PFSK-1 (cell line): ENCODE measurements at regions not wholly inside any gene's neighbourhood (a gene's known extent, or its start where the extent isn't known, plus 50 kb on each side); places are given as distances from the start of the nearest gene placed in this dataset.

ENCODE experiments used
- FOXP2 ChIP-seq: optimal IDR thresholded peaks from 2 replicates; pipeline ENCODE3; 2011; ENCODE audit warnings: borderline replicate concordance, control low read depth, inconsistent platforms; ENCODE audit not compliant: insufficient read depth; ENCODE audit errors: extremely low read length, extremely low read depth
- POLR2AphosphoS5 ChIP-seq: IDR thresholded peaks from 2 replicates; pipeline ENCODE4 v1.6.1; 2012; ENCODE audit warnings: low read depth, mild to moderate bottlenecking, control low read depth, low read length, moderate library complexity
- REST ChIP-seq, 2 experiments: IDR thresholded peaks; 2 replicates each; pipeline versions ENCODE4 v1.6.1 to v1.8.0; 2011 to 2012; ENCODE audit warnings: low read depth in 2 of 2, low read length in 2 of 2, control low read depth in 1 of 2, inconsistent platforms in 1 of 2, mild to moderate bottlenecking in 1 of 2, moderate library complexity in 1 of 2; ENCODE audit not compliant: insufficient read depth in 1 of 2
- SIN3A ChIP-seq: IDR thresholded peaks from 2 replicates; pipeline ENCODE4 v1.6.1; 2012; ENCODE audit warnings: mild to moderate bottlenecking, low read length, moderate library complexity, borderline replicate concordance; ENCODE audit not compliant: insufficient read depth
- TAF1 ChIP-seq: IDR thresholded peaks from 2 replicates; pipeline ENCODE4 v1.6.1; 2012; ENCODE audit warnings: low read length, control low read depth, borderline replicate concordance; ENCODE audit not compliant: insufficient read depth

- TF ChIP-seq POLR2AphosphoS5 (no peak), REST (IDR thresholded peaks at IDR 0.05; ENCODE audit: insufficient read depth in 1 of 2, low read depth in 2 of 2, low read length in 2 of 2) (no peak), FOXP2 (no peak), TAF1 (no peak), SIN3A (no peak)
Observed at GRCh38 chr7:25887266-25887665, 264.7 kb upstream of the NFE2L3 start.

GRCh38 chr7:25887795-25888559, 264.0 kb upstream of the NFE2L3 start:
- TF ChIP-seq SIN3A (no peak), FOXP2 (no peak), TAF1 (no peak), POLR2AphosphoS5 (no peak), REST (IDR thresholded peaks at IDR 0.05; ENCODE audit: insufficient read depth in 1 of 2, low read depth in 2 of 2, low read length in 2 of 2) (no peak)

DNA sequence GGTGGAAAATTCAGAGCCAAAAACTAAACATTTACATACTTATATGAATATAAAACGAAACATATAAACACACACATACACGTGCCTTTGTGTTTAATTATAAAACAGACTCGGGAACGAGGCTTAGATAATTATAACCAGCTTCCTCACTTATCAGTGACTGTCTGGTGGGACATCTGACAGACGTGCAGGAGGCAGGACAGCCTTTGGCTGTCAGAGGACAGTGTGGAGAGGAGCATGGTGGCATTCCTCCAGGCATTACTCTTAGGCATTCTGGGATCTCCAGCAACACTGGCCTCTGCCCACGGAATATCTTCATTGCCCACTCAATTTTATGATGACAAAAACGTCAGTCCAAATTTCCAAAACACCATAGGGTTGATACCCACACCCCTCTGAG, 262.2 kb upstream of the NFE2L3 start:
- TF ChIP-seq SIN3A: no peak
- TF ChIP-seq FOXP2: no peak
- TF ChIP-seq REST (IDR thresholded peaks at IDR 0.05; ENCODE audit: insufficient read depth in 1 of 2, low read depth in 2 of 2, low read length in 2 of 2): no peak
- TF ChIP-seq POLR2AphosphoS5: no peak
- TF ChIP-seq TAF1: no peak

GRCh38 chr7:25891591-25891990, 260.4 kb upstream of the NFE2L3 start:
- no peak for TF ChIP-seq REST (IDR thresholded peaks at IDR 0.05; ENCODE audit: insufficient read depth in 1 of 2, low read depth in 2 of 2, low read length in 2 of 2)
- no peak for TF ChIP-seq TAF1
- TF ChIP-seq POLR2AphosphoS5: no peak
- TF ChIP-seq FOXP2: no peak
- no peak for TF ChIP-seq SIN3A

- TF ChIP-seq FOXP2 (no peak), POLR2AphosphoS5 (no peak), TAF1 (no peak), SIN3A (no peak), REST (IDR thresholded peaks at IDR 0.05; ENCODE audit: insufficient read depth in 1 of 2, low read depth in 2 of 2, low read length in 2 of 2) (no peak)
Observed at GRCh38 chr7:25893436-25893835, 258.6 kb upstream of the NFE2L3 start.
